HG03139 (cell line): ENCODE measurements at regions not wholly inside any gene's neighbourhood (a gene's known extent, or its start where the extent isn't known, plus 50 kb on each side); places are given as distances from the start of the nearest gene placed in this dataset.

ENCODE experiments used
- ATAC-seq: cut with Tn5 transposase; IDR thresholded peaks from one replicate; pipeline ENCODE4 v1.9.1; 2021; ENCODE audit not compliant: unreplicated experiment

DNA sequence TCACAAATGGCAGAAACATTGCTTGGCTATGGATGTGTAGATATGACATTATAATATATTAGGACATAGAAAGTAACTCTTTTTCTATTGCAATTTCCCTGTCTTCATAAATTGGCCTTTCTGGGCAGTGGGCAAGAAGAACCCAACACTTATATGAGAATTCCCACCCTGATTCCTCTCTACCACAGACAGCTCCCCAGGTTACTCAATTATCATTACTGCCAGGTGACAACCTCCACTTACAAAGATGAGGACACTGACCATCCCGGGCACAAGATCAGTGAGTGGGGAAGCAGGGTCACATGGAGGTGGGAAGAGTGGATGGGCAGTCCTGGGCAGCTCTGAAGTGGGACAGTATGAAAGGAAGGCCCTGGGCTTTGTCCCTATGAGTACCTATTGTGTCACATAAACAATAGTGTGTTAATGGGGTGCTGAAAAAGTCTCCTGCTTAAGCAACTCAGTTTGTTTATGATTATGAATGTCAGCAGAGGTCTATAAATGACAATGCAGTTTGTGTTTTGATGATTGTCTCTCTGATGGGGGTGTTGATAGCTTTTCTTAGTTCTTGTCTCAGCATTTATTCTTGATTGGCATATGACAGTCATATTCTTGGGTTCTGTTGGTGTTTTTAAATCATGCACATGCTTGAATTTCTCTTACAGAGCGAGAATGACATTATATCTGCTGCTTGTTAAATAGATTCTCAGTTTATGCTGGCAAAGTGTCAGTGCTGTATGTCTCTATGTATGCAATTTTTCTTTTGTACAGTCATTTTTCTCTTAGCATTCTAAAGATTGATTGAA, 99.9 kb downstream of the SLIT2 start:
- no peak for ATAC-seq

DNA sequence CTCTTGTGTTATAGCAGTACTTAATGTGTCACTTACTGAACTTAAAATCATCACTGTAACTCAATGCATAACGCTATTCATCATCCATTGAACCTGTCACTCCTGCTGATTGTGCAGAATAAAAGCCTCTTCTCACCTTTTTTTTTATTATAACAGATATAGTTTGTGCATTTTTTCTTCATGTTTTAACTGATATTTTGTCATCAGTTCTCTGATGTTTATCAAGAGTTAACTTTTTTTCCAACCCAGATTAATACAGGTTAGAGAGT, 100.4 kb downstream of the SLIT2 start:
- ATAC-seq, result no peak

DNA sequence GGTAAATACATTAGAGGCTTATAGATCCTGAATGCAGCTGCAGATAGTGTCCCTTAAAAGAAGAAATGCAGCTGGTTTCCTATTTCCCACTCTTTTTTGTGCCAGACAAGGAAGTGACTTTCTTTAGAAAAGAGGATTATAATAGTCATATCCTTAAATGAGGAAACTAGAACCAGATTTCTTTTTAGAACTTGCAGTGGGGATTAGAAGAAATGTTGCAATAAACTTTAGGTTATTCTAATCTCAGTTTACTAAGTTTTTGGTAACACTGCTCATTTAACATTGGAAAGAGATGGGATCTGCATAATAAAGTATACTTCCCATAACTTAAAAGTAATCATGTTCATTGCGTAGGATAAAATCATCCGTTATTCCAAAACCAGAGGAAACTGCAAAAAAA, 101.9 kb downstream of the SLIT2 start:
- ATAC-seq, result no peak

DNA sequence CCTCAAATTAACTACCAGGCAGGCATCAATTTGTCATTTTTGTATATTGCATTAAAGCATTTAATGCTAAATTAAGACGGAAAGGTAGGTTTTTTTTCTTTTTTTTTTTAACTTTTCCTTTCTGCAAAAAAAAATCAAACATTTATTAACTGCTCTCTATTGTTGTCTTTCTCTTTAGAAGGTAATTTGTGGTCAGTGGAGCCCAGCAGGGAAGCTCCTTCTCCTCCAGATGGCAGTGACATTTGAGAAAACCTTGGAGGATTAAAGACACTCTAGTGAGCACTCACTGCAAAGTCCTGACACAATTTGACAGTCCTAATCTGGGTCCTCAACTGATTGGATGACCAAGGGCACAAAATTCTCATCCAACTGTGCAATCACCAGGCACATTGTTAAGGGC, 102.4 kb downstream of the SLIT2 start:
- ATAC-seq, result no peak

DNA sequence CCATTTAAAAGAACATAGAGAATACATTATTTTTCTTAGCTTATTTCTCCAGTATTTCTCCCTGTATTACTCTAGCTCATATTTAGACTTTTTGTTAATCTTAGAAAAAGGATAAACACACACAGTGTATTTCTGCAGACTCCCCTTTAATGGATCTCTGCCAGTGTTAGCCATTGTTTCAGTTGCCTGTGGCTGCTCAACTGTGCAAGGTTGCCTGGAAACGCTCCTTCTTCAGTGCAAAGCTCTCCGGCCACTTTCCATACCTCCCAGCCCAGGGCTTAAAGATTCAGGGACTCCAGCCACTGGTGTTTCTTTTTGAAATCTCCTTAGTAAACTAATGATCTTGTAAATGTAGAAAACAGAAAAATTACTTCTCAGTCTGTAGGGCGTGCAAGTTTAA, 104.9 kb downstream of the SLIT2 start:
- ATAC-seq, result no peak

DNA sequence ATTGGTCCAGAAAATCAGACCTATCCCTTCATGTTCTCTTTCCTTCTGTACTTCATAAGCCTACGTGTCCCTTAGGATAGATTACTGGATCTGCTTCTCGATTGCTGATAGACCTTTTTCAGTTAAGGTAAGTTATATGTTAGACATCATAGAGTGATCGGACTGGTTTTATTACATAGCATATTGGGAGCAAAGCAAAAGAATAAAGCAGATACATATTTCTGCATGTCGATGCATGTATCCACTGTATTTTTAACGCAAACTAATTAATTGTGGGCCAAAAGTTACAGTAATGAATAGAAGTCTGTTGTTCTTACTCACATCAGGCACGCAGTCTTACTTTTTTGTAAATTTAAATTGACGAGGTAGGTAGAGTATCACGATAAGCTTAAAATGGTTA, 106.4 kb downstream of the SLIT2 start:
- no peak for ATAC-seq

DNA sequence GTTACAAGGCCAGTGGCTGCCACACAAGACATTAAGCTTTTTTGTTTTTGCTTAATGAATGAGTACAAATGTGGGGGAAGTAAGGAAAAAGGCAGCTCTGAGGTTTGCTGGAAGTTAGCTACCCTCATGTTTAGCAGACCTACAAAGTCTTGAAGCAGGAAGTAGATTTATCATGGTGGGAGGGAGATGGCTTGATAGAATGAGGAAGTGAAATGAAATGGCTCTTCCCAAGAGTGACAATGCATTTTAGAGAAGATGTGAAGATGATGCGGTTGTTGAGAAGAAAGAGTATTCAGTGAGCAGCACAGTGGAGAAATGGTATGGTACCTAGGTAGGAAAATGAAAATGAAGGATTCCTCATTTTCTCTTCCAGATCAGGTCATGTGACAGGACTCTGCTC, 108.0 kb downstream of the SLIT2 start:
- ATAC-seq, result peak; percentile 77

DNA sequence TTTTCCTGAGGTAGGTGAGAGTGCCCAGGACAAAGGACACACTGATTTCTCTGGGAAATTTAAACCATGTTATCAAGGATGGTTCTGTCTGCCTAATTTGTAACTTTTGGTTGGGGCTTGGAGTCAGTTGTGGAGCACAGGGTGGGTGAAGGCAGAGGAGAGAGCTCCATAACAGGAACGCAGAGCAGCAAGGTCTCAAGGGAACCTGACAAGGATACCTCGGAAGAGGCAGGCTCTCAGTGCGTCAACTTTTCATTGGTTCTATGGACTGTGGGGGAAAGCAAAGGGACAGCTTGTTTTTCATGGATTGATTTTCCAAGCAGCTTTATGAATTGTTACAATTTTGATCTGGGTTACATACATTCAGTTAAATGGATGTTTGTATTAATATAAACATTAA, 110.4 kb downstream of the SLIT2 start:
- no peak for ATAC-seq

DNA sequence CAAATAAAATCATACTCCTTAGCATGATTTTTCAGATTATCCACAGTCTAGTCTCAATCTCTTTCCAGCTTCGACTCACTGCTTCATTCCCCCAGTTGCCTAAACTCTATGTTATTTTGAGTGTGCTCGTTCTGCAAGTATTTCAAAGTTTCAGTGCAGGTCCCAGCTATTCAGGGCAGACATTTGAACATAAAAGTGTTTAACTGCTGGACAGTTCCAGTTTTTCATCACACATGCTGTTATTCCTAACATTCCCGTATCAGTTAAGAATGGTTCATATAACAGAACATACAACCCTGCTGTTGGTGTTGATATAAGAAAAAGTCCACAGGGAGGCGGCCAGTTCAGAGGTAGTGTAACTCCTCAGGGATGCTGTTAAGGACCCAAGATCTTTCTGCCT, 113.3 kb downstream of the SLIT2 start:
- no peak for ATAC-seq

DNA sequence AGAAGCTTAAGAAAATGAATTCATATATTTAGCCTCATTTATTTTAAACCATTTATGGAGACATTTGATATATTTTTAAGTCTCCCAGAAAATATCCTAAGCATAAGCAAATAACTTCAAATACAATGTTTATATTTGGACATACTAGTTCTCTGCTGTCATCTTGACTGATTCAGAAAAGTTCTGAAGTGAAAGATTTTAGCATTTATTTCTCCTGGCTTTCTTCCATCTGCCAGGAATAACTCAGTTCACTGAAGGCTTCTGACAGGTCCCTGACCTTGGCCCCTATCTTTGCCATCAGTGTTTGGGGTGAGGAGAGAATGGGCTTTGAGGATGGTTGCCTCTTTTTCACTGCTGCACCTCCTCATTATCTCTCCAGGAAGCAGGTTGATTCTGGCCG, 115.7 kb downstream of the SLIT2 start:
- ATAC-seq, result no peak

DNA sequence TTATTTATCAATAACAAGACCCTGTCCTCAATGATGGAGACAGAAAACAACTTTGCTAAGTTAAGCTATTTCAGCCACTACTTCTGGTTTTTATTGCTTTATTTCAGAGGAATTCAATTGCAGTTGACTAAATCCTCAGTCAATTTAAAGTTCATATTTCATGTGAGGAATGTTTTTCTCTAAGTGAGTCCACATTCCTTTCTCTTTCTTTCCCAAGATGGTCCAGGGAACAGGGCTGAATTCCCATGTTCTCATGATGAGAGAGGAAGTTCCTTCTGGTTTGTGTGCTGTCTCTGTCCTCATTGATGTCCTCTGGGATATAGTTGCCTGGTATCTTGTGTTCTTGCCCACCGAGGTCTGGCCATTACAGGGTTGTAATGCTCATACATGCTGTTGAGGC, 117.2 kb downstream of the SLIT2 start:
- ATAC-seq, result no peak

DNA sequence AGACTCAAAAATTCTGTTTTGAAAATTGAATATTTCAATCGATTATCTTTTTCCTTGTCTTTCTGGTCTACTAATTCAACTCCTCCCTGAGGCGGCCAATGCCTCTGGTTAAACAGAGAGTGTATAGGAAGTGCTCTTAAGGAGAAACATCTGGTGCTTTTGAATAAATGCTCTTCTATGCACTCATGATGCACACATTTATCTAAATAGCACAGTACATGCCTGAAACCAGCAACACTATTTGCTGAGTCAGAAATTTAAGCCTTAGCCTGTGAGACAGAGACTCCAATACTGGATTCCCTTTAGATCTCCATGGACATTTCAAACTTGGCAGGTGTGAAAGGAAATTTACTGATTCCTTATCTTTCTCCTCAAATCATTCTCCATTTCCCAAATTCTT, 118.6 kb downstream of the SLIT2 start:
- no peak for ATAC-seq

DNA sequence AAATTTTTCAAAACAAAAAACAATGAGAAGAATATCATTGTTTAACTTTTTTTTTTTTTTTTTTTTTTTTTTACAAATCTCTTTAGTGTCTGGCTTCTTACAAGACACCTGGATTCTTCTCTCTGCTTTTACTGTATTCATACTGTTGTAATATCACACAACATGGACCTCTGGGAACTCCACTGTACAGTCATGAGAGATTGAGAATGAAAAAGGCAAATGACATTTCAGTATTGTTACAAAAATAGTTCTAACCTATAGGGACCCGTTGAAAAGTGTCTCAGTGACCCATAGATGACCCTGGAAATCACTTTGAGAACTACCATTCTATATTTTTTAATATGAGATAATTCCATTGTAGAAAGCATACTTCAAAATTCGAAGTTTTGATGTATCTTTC, 124.4 kb downstream of the SLIT2 start:
- no peak for ATAC-seq

DNA sequence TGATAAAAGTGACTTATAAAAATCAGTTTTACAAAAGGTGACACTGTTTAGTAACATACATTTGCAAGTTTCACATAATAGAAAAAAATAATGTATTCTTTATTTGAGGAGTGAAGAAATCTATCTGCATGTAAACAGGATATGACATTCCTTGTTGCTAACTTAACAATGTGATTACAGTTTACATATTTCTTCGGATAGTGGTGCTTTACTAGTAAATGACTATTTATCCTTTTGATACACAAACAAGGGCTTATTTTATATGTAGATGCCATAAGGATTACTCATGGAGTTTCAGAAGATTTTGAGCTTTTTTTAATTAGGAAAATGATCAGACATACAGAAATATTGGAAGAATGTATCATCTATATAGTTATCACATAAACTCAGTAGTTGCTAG, 126.5 kb downstream of the SLIT2 start:
- no peak for ATAC-seq

DNA sequence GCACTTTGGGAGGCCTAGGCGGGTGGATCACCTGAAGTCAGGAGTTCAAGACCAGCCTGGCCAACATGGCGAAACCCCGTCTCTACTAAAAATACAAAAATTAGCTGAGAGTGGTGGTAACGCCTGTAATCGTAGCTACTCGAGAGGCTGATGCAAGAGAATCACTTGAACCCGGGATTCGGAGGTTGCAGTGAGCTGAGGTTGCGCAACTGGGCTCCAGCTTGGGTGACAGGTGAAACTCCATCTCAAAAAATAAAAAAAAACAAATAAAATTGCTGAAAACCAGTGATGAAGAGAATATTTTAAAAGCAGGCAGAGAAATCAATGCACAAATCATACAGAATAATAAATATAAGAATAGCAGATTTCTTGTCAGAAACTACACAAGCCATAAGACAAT, 129.3 kb downstream of the SLIT2 start:
- no peak for ATAC-seq

DNA sequence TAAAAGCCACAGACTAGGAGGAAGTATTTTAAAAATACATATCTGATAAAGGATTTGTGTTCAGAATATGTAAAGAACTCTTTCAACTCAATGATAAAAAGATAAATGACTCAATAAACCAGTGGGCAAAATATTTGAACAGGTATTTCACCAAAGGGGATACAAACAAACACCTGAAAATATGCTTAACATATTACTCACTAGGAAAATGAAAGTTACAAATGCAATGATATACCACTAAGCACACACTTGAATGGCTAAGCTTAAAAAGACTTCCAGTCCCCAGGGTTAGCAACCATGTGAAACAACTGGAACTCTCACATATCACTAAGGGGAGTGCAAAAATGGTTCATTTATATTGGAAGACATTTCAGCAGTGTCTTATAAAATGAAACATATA, 131.6 kb downstream of the SLIT2 start:
- ATAC-seq, result no peak

DNA sequence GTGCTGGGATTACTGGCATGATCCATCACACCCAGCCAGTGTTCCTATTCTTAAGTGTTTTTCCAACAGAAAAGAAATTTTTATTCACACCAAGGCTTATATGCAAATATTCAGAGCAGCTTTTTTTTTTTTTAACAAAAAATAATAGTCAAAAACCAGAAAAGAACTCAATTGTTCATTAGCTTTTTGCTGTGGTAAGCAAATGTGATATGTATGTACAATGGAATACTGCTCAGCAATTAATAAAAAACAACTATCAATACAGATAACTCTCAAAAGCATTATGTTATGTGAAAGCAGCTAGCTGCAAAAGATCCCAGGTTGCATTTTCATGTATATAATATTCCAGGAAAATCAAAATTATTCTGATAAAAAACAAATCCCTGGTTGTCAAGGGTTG, 132.3 kb downstream of the SLIT2 start:
- no peak for ATAC-seq

DNA sequence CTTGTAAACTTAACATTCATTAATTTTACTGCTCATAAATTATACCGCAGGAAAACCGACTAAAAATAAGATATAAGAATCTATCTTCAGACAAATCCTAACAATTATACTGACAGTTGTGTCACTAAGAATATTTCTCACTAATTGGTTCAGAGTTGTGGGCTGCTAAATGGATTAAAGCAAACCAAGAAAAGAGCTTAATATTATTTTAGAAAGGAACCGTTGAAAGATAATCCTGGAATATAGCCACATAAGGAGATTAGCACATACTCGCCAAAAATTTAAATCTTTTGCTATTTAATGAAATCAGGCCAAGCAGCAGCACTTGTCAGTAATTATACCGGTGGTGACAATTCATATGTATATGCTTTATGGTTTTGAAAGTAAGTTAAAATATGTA, 132.8 kb downstream of the SLIT2 start:
- no peak for ATAC-seq

DNA sequence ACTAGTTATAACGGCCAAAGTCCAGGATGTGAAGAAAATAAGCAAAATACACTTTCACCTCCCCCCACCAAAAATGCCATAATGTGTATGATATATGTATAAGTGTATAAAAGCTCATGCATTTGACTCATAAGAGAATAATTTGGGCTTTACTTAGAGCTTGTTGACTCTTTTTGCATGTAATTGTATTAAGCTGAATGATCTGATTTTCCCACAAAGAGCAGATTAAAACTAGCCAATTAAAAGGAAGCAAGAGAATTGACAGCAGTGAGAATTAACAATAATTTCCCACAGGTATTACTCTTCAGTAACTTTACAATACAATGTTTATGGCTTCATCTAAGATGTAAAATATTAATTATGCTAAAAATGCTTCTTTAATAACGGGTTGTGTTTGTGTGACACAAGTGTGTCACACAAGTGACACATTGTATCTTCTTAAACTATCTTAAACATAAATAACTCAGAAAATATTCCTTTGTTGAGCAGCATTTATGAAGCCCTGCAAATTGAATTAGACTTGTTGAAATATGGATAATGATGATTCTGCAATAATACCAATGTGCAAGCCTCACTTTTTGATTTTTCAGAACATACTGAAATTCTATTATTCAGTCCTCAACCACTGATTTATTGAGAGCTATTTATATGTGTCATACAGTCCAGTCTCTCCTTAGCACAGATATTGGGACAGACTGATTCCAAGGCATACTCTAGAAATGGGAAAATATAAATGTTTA, 134.5 kb downstream of the SLIT2 start:
- no peak for ATAC-seq

DNA sequence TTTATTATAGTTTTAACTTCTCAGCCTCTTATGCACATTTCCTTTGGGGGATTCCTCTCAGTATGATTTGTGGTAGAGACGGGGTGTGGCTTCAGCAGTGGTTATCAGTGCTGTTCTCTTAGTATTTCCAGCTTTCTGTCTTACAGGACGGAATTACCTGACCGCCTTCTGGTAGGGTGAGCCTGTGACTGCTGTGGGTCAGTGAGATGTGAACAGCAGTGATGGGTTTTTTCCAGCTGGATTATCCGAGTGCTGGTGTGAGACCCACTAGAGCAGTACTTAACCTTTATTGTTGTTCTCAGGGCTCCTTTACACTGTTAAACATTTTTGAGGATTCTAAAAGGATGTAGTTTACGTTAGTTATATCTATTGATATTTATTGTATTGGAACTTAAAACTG, 135.2 kb downstream of the SLIT2 start:
- ATAC-seq, result no peak

DNA sequence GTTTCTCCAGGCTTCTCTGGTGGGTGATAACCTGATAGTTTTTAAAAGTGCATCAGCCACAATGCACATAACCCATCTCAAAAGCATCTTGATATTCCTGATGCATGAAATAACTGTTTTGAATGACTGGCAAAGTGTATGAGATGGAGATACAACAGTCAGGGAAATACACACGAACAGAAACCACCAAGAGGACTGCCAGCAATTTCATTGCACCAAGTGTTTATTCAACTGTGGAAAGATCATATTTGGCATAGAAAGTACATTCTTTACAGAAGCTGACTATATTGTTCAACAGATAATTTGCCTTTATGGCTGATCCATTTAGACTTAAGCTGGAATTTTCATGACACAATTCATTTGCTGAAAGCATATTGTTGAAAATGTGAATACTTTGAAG, 139.5 kb downstream of the SLIT2 start:
- ATAC-seq, result no peak

DNA sequence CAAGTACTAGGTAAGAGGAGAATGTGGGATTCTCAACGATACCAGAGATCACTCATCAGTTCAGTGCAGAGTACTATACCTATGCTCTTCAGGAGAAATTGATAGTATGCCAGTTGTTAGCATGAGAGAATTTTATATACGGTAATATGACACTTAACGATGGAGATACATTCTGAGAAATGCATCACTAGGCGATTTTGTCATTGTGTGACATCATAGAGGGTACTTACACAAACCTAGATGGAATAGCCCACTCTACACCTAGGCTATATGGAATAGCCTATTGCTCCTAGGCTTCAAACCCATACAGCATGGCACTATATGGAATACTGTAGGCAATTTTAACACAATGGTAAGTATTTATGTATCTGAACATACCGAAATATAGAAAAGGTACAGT, 140.2 kb downstream of the SLIT2 start:
- no peak for ATAC-seq

DNA sequence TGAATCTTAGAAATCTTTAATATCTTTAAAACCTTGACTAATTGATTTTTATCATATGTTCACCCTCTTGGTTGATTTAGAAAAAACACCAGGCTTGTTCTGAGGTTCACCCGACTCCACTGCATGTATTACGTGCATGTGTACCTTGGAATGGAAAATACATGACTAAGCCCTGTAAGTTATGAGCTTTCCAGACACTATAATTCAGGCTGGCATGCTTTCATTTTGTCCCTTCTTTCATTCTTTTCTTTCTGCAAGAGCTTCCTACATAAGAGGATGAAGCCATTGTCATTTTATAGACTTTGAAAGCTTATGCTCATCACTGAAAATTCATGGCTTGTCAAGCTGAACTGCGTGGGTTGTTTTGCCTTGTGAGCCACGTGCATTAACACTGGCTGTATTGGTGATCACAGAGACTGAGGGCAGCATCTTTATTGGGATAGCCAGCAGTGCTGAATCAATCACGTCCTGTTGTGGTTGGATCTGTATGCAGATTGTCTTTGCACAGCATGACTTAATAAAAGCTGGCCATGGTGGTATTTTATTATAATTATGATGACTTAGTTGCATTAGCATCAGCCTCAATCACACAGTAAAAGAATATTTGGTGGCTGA, 141.9 kb downstream of the SLIT2 start:
- no peak for ATAC-seq
